ENCODE measurements at regions not wholly inside any gene's neighbourhood (a gene's known extent, or its start where the extent isn't known, plus 50 kb on each side); places are given as distances from the start of the nearest gene placed in this dataset.
A peak's percentile ranks its signal among the peaks of the same experiment; 100 is the strongest.

DNA sequence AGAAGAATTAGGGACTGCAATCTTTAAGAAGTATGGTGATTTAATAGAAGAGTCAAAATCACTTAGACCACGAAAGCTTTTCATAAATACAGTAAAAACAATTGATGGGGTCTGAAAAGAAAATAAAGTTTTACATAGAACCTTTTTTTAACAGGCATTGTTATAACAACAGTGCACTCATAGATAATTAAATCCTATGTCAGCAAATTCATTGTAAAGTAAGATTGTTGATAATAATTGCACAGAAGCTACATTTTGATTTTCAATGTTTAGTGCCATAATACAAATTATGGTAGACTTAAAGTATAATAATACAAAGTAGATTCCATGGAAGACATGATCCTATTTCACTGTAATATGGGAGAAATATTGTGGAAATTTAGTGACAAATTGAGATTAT lies 130.7 kb upstream of the FSIP2 start:
- TF ChIP-seq, protein P1, sequence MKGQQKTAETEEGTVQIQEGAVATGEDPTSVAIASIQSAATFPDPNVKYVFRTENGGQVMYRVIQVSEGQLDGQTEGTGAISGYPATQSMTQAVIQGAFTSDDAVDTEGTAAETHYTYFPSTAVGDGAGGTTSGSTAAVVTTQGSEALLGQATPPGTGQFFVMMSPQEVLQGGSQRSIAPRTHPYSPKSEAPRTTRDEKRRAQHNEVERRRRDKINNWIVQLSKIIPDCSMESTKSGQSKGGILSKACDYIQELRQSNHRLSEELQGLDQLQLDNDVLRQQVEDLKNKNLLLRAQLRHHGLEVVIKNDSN (IDR thresholded peaks at IDR 0.05), result no peak

DNA sequence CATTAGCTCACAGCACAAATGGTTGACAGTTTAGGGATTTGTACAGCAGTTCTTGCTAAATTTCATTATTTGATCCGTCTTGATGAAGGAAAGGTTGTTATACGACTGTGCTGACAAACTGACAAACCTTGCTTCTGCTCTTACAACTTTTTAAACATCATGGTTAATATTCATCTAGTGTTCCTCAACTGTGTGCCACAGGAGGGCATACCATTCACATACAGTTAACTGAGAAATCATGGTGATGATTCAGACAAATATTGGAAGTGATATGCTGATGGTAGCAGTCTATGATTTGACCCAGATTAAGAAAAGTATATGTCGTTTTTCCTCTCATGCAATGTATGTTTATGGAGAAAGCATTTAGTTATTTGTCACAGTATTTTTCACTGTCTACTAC lies 129.8 kb upstream of the FSIP2 start:
- TF ChIP-seq RAD21 (IDR thresholded peaks at IDR 0.05; ENCODE audit: low read depth), result peak; percentile 36
- no peak for TF ChIP-seq TAF1 (IDR thresholded peaks at IDR 0.05; ENCODE audit: low read depth)

DNA sequence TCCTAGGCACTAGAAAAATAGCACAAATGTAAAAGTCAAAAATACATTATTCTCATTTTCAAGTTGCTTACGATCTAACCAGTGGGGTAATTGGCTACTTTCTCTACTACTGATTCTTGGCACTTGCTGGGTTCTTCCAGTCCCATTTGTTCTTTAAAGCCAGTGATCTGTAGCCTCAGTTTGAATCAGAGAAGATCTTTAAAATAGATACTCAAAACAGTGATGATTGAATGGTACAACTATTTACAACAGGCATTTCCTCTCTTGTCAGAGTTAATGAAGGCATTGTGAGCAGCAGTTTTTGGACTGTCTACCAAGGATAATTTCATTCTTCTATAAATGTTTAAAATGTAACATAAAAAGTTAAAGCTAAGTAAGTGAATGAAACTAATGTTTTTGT lies 128.3 kb upstream of the FSIP2 start:
- TF ChIP-seq FOXM1 (IDR thresholded peaks at IDR 0.05; ENCODE audit: borderline replicate concordance, low read depth) (no peak), RAD21 (IDR thresholded peaks at IDR 0.05; ENCODE audit: low read depth) (no peak), EGR1 (IDR thresholded peaks at IDR 0.05) (no peak), TEAD4 (IDR thresholded peaks at IDR 0.05) (no peak), NFIC (IDR thresholded peaks at IDR 0.05) (no peak), YY1 (IDR thresholded peaks at IDR 0.05; ENCODE audit: low read depth) (no peak), CREB1 (IDR thresholded peaks at IDR 0.05; ENCODE audit: low read depth) (no peak), TAF1 (IDR thresholded peaks at IDR 0.05; ENCODE audit: low read depth) (no peak), CEBPB (IDR thresholded peaks at IDR 0.05) (no peak), TCF12 (IDR thresholded peaks at IDR 0.05; ENCODE audit: low read depth) (no peak), ZBTB7A (IDR thresholded peaks at IDR 0.05; ENCODE audit: low read depth) (no peak), EP300 (IDR thresholded peaks at IDR 0.05; ENCODE audit: borderline replicate concordance) (no peak)
- TF ChIP-seq, protein P2, sequence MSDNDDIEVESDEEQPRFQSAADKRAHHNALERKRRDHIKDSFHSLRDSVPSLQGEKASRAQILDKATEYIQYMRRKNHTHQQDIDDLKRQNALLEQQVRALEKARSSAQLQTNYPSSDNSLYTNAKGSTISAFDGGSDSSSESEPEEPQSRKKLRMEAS (IDR thresholded peaks at IDR 0.05), result no peak
- TF ChIP-seq, protein P3, sequence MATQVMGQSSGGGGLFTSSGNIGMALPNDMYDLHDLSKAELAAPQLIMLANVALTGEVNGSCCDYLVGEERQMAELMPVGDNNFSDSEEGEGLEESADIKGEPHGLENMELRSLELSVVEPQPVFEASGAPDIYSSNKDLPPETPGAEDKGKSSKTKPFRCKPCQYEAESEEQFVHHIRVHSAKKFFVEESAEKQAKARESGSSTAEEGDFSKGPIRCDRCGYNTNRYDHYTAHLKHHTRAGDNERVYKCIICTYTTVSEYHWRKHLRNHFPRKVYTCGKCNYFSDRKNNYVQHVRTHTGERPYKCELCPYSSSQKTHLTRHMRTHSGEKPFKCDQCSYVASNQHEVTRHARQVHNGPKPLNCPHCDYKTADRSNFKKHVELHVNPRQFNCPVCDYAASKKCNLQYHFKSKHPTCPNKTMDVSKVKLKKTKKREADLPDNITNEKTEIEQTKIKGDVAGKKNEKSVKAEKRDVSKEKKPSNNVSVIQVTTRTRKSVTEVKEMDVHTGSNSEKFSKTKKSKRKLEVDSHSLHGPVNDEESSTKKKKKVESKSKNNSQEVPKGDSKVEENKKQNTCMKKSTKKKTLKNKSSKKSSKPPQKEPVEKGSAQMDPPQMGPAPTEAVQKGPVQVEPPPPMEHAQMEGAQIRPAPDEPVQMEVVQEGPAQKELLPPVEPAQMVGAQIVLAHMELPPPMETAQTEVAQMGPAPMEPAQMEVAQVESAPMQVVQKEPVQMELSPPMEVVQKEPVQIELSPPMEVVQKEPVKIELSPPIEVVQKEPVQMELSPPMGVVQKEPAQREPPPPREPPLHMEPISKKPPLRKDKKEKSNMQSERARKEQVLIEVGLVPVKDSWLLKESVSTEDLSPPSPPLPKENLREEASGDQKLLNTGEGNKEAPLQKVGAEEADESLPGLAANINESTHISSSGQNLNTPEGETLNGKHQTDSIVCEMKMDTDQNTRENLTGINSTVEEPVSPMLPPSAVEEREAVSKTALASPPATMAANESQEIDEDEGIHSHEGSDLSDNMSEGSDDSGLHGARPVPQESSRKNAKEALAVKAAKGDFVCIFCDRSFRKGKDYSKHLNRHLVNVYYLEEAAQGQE (IDR thresholded peaks at IDR 0.05; ENCODE audit: low read depth), result no peak
- TF ChIP-seq, protein P1 (IDR thresholded peaks at IDR 0.05), result no peak

DNA sequence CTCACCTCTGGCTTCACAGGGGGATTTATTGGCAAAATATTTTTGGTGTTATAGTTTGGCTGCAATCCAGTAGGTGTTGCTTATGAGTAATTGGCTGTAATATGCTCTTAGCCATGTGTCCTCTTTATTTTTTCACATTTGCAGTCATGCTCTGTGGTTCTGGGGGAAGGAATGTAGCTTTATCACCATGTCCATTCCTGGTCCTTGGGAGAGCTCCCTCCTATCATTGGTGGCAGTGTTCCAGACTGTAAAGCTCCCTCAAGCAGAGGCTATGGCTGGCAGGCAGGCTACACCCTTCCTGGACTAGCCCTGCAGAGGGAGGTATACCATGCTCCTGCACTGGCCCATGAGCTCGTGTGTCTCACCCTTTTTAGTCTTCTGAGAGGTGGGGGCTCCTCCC lies 120.0 kb upstream of the FSIP2 start:
- TF ChIP-seq EGR1 (IDR thresholded peaks at IDR 0.05) (no peak), RAD21 (IDR thresholded peaks at IDR 0.05; ENCODE audit: low read depth) (no peak), CREB1 (IDR thresholded peaks at IDR 0.05; ENCODE audit: low read depth) (no peak), TEAD4 (IDR thresholded peaks at IDR 0.05) (no peak), YY1 (IDR thresholded peaks at IDR 0.05; ENCODE audit: low read depth) (no peak), TAF1 (IDR thresholded peaks at IDR 0.05; ENCODE audit: low read depth) (no peak), EP300 (IDR thresholded peaks at IDR 0.05; ENCODE audit: borderline replicate concordance) (no peak), FOXM1 (IDR thresholded peaks at IDR 0.05; ENCODE audit: borderline replicate concordance, low read depth) (no peak), ZBTB7A (IDR thresholded peaks at IDR 0.05; ENCODE audit: low read depth) (no peak), TCF12 (IDR thresholded peaks at IDR 0.05; ENCODE audit: low read depth) (no peak), CEBPB (IDR thresholded peaks at IDR 0.05) (no peak), NFIC (IDR thresholded peaks at IDR 0.05) (no peak)
- TF ChIP-seq, protein P3 (IDR thresholded peaks at IDR 0.05; ENCODE audit: low read depth), result no peak
- TF ChIP-seq, protein P2 (IDR thresholded peaks at IDR 0.05), result no peak
- TF ChIP-seq, protein P1 (IDR thresholded peaks at IDR 0.05), result no peak

DNA sequence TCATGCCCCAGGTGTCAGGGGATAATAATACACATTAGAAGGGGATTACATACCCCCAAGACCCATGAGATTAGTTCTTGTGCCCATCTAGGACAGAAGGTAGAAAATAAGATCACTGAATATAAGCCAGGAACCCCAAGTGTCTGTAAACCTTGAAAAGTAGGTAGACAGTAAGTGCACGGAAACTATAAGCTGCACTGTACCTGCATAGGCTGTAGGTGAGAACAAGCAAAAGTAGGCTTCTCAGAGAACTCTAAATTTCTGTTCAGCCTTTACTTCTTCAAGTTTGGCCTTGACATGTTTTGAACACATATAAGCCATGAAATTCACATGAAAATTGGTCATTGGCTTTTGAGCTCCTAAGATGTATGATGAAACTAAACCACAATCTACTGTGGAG lies 113.0 kb upstream of the FSIP2 start:
- TF ChIP-seq TCF12 (IDR thresholded peaks at IDR 0.05; ENCODE audit: low read depth), result no peak
- no peak for TF ChIP-seq YY1 (IDR thresholded peaks at IDR 0.05; ENCODE audit: low read depth)
- no peak for TF ChIP-seq CREB1 (IDR thresholded peaks at IDR 0.05; ENCODE audit: low read depth)
- no peak for TF ChIP-seq TEAD4 (IDR thresholded peaks at IDR 0.05)
- no peak for TF ChIP-seq TAF1 (IDR thresholded peaks at IDR 0.05; ENCODE audit: low read depth)
- TF ChIP-seq ZBTB7A (IDR thresholded peaks at IDR 0.05; ENCODE audit: low read depth), result no peak
- no peak for TF ChIP-seq NFIC (IDR thresholded peaks at IDR 0.05)
- TF ChIP-seq CEBPB (IDR thresholded peaks at IDR 0.05), result no peak
- no peak for TF ChIP-seq EP300 (IDR thresholded peaks at IDR 0.05; ENCODE audit: borderline replicate concordance)
- TF ChIP-seq, protein P3 (IDR thresholded peaks at IDR 0.05; ENCODE audit: low read depth), result no peak

Data from Ishikawa (cell line).